H1 (cell line): ENCODE measurements at regions not wholly inside any gene's neighbourhood (a gene's known extent, or its start where the extent isn't known, plus 50 kb on each side); places are given as distances from the start of the nearest gene placed in this dataset.

Experiments used
- CTCF ChIA-PET: fragments of 300-600 bp; sonication (Branson Sonifier 250); formaldehyde crosslinking; loops from one replicate; lab custom pipeline; 2021; ENCODE audit not compliant: partially characterized antibody; lab: Charles Lee
- POLR2A ChIA-PET: fragments of 300-600 bp; sonication (Branson Sonifier 250); formaldehyde crosslinking; loops from one replicate; lab custom pipeline; 2021; ENCODE audit warnings: inconsistent platforms; ENCODE audit not compliant: partially characterized antibody; lab: Charles Lee
- DNase-seq, 2 experiments: peaks; one replicate each; pipeline versions ENCODE4 v3.0.0 to v3.0.0-alpha.2; 2010 to 2022; ENCODE audit warnings: low spot score in 2 of 2, low read depth in 1 of 2, mixed read lengths in 1 of 2
- FAIRE-seq: peaks from 2 replicates; lab custom pipeline; 2011; peaks lifted over from hg19 to GRCh38; lab: Jason Lieb, UNC
- H2AFZ ChIP-seq: 2 replicates; pipeline ENCODE4 v1.8.1; 2012; ENCODE audit warnings: low read length, inconsistent platforms
- H2AK5ac ChIP-seq: 2 replicates; pipeline ENCODE4 v1.6.1; 2013; ENCODE audit warnings: low read depth, low read length
- H2BK120ac ChIP-seq: replicated peaks from 2 replicates; pipeline ENCODE3; 2013; ENCODE audit warnings: low read depth, low read length, inconsistent platforms
- H2BK12ac ChIP-seq: 2 replicates; pipeline ENCODE4 v1.6.1; 2013; ENCODE audit warnings: low read depth, low read length
- H2BK15ac ChIP-seq: 2 replicates; pipeline ENCODE4 v1.6.1; 2013; ENCODE audit warnings: low read length
- H2BK20ac ChIP-seq: 2 replicates; pipeline ENCODE4 v1.6.1; 2013; ENCODE audit warnings: low read length
- H2BK5ac ChIP-seq: 2 replicates; pipeline ENCODE4 v1.6.1; 2013; ENCODE audit warnings: low read depth, low read length
- H3K14ac ChIP-seq: 2 replicates; pipeline ENCODE4 v1.6.1; 2013; ENCODE audit warnings: inconsistent platforms; ENCODE audit not compliant: insufficient read length
- H3K18ac ChIP-seq: 2 replicates; pipeline ENCODE4 v1.6.1; 2013; ENCODE audit warnings: low read length; ENCODE audit errors: extremely low read depth
- H3K23ac ChIP-seq: 2 replicates; pipeline ENCODE4 v1.6.1; 2013; ENCODE audit warnings: inconsistent platforms; ENCODE audit not compliant: insufficient read length
- H3K23me2 ChIP-seq: 2 replicates; pipeline ENCODE4 v1.6.1; 2013; ENCODE audit warnings: low read depth, low read length
- H3K27ac ChIP-seq: 2 replicates; pipeline ENCODE4 v1.6.1; 2011; ENCODE audit warnings: low read depth, low read length, inconsistent platforms
- H3K27me3 ChIP-seq, 4 experiments: replicated peaks in 1 of 4; 1 replicate in 1 of 4; 2 replicates in 3 of 4; pipeline versions ENCODE4 v1.6.1 to v1.8.1; 2011 to 2013; ENCODE audit warnings: low read length in 3 of 4, mild to moderate bottlenecking in 3 of 4, inconsistent platforms in 2 of 4, mixed read lengths in 2 of 4, moderate library complexity in 1 of 4; ENCODE audit not compliant: control insufficient read depth in 3 of 4, insufficient read depth in 3 of 4; ENCODE audit errors: extremely low read depth in 1 of 4
- H3K36me3 ChIP-seq, 4 experiments: 2 replicates each; pipeline versions ENCODE4 v1.6.1 to v1.8.1; 2011 to 2013; ENCODE audit warnings: mild to moderate bottlenecking in 4 of 4, low read length in 3 of 4, moderate library complexity in 2 of 4, control low read depth in 1 of 4, inconsistent platforms in 1 of 4; ENCODE audit not compliant: insufficient read depth in 4 of 4, control insufficient read depth in 2 of 4
- H3K4ac ChIP-seq: replicated peaks from 2 replicates; pipeline ENCODE3; 2013; ENCODE audit warnings: low read length, low read depth, mixed read lengths, inconsistent platforms; ENCODE audit not compliant: insufficient read length
- H3K4me1 ChIP-seq, 4 experiments: replicated peaks in 1 of 4; 1 replicate in 1 of 4; 2 replicates in 3 of 4; pipeline versions ENCODE4 v1.6.1 to v1.8.1; 2011 to 2013; ENCODE audit warnings: low read length in 3 of 4, inconsistent platforms in 2 of 4, mixed read lengths in 1 of 4; ENCODE audit not compliant: insufficient read depth in 4 of 4, control insufficient read depth in 3 of 4
- H3K4me2 ChIP-seq, 2 experiments: 2 replicates each; pipeline versions ENCODE4 v1.6.1 to v1.8.1; 2011 to 2013; ENCODE audit warnings: low read depth in 2 of 2, low read length in 2 of 2, control low read depth in 1 of 2, inconsistent platforms in 1 of 2, mild to moderate bottlenecking in 1 of 2; ENCODE audit not compliant: insufficient read depth in 1 of 2
- H3K4me3 ChIP-seq, 4 experiments: fragments of 200-600, 300-600 bp in 1 of 4; sonication (generic), shearing (Covaris generic), sonication (Bioruptor Twin) in 1 of 4; 2 replicates each; pipeline versions ENCODE4 v1.5.1 to v1.8.1; 2011 to 2016; ENCODE audit warnings: low read length in 4 of 4, low read depth in 3 of 4, control low read depth in 2 of 4, inconsistent platforms in 2 of 4, mild to moderate bottlenecking in 2 of 4, mixed read lengths in 1 of 4, moderate library complexity in 1 of 4; ENCODE audit not compliant: insufficient read depth in 2 of 4; ENCODE audit errors: extremely low read depth in 1 of 4
- H3K56ac ChIP-seq: replicated peaks from 2 replicates; pipeline ENCODE3; 2013; ENCODE audit warnings: low read depth, mild to moderate bottlenecking, mixed read lengths, low read length, inconsistent platforms; ENCODE audit not compliant: insufficient read length
- H3K79me1 ChIP-seq: 2 replicates; pipeline ENCODE4 v1.6.1; 2013; ENCODE audit warnings: low read depth, low read length, control low read depth
- H3K79me2 ChIP-seq, 2 experiments: 2 replicates each; pipeline versions ENCODE4 v1.6.1 to v1.8.1; 2012 to 2013; ENCODE audit warnings: low read length in 2 of 2, mild to moderate bottlenecking in 2 of 2, inconsistent platforms in 1 of 2; ENCODE audit not compliant: insufficient read depth in 2 of 2, control insufficient read depth in 1 of 2
- H3K9ac ChIP-seq, 4 experiments: replicated peaks in 1 of 4; 1 replicate in 1 of 4; 2 replicates in 3 of 4; pipeline versions ENCODE4 v1.6.1 to v1.8.1; 2011 to 2013; ENCODE audit warnings: low read depth in 3 of 4, low read length in 3 of 4, control low read depth in 2 of 4, mild to moderate bottlenecking in 2 of 4, moderate library complexity in 2 of 4, inconsistent platforms in 1 of 4; ENCODE audit errors: extremely low read depth in 1 of 4
- H3K9me3 ChIP-seq, 2 experiments: 2 replicates each; pipeline versions ENCODE4 v1.6.1 to v1.8.1; 2012 to 2013; ENCODE audit warnings: mild to moderate bottlenecking in 2 of 2, moderate library complexity in 2 of 2, control low read depth in 1 of 2, inconsistent platforms in 1 of 2, low read depth in 1 of 2, low read length in 1 of 2, mixed read lengths in 1 of 2; ENCODE audit not compliant: insufficient read depth in 2 of 2
- H4K20me1 ChIP-seq, 2 experiments: replicated peaks in 1 of 2; 2 replicates each; pipeline versions ENCODE3 to v1.8.1; 2011 to 2013; ENCODE audit warnings: inconsistent platforms in 2 of 2, low read length in 2 of 2, mild to moderate bottlenecking in 1 of 2; ENCODE audit not compliant: insufficient read depth in 2 of 2, control insufficient read depth in 1 of 2
- H4K5ac ChIP-seq: 2 replicates; pipeline ENCODE4 v1.6.1; 2013; ENCODE audit warnings: low read length, low read depth, mixed read lengths, inconsistent platforms; ENCODE audit not compliant: insufficient read length
- H4K8ac ChIP-seq: 2 replicates; pipeline ENCODE4 v1.8.0; 2013; ENCODE audit warnings: mild to moderate bottlenecking, moderate library complexity, low read length, inconsistent platforms; ENCODE audit not compliant: insufficient read depth; ENCODE audit errors: extremely low read depth
- H4K91ac ChIP-seq: replicated peaks from 2 replicates; pipeline ENCODE3; 2013; ENCODE audit warnings: low read length, mixed read lengths, inconsistent platforms; ENCODE audit not compliant: insufficient read length
- BCL11A ChIP-seq, 2 experiments: IDR thresholded peaks; one replicate each; pipeline ENCODE4 v1.6.1; 2011; ENCODE audit warnings: low read depth in 2 of 2, low read length in 2 of 2, mild to moderate bottlenecking in 2 of 2
- CBX5 ChIP-seq: fragments of 300-800, 300-1000 bp; sonication (generic); IDR thresholded peaks from 2 replicates; pipeline ENCODE4 v1.7.1; 2016; ENCODE audit warnings: antibody characterized with exemption, low read length, low read depth
- CTBP2 ChIP-seq: IDR thresholded peaks from 2 replicates; pipeline ENCODE4 v1.7.0; 2011; ENCODE audit warnings: borderline replicate concordance, mild to moderate bottlenecking, moderate library complexity, mixed read lengths, low read length; ENCODE audit not compliant: insufficient read depth, insufficient read length
- GABPA ChIP-seq: IDR thresholded peaks from 2 replicates; pipeline ENCODE4 v1.6.1; 2011; ENCODE audit warnings: mild to moderate bottlenecking, low read length, moderate library complexity, borderline replicate concordance; ENCODE audit not compliant: insufficient read depth
- KDM5A ChIP-seq: fragments of 200-600 bp; IDR thresholded peaks from 2 replicates; pipeline ENCODE4 v1.7.1; 2012; ENCODE audit warnings: mild to moderate bottlenecking, low read length, inconsistent platforms, mixed read lengths
- MAX ChIP-seq: IDR thresholded peaks from 2 replicates; pipeline ENCODE4 v1.6.1; 2012; ENCODE audit warnings: inconsistent platforms
- POLR2A ChIP-seq, 2 experiments: IDR thresholded peaks; 1 replicate in 1 of 2; 2 replicates in 1 of 2; pipeline ENCODE4 v1.6.1; 2011; ENCODE audit warnings: low read depth in 2 of 2, low read length in 2 of 2, mild to moderate bottlenecking in 2 of 2; ENCODE audit errors: control extremely low read depth in 1 of 2
- POU5F1 ChIP-seq: IDR thresholded peaks from 2 replicates; pipeline ENCODE4 v1.6.1; 2011; ENCODE audit warnings: low read depth, mild to moderate bottlenecking, low read length, moderate library complexity
- RXRA ChIP-seq: IDR thresholded peaks from 2 replicates; pipeline ENCODE4 v1.6.1; 2011; ENCODE audit warnings: low read depth, mild to moderate bottlenecking, low read length, moderate library complexity; ENCODE audit not compliant: insufficient read depth
- SP2 ChIP-seq: IDR thresholded peaks from 2 replicates; pipeline ENCODE4 v1.6.1; 2012; ENCODE audit warnings: mild to moderate bottlenecking, low read length, inconsistent platforms
- TAF7 ChIP-seq: optimal IDR thresholded peaks from 2 replicates; pipeline ENCODE3; 2011; ENCODE audit warnings: low read depth, mild to moderate bottlenecking, inconsistent platforms, low read length, moderate library complexity, borderline replicate concordance
- WGBS, 2 experiments: shearing (Covaris generic) in 1 of 2; methylation state at CpG; one replicate each; pipeline versions ENCODE4 v1.1.6 to v1.1.7; 2013 to 2015; ENCODE audit warnings: low lambda C conversion rate in 2 of 2, mixed read lengths in 2 of 2, inconsistent platforms in 1 of 2, low coverage in 1 of 2, missing lambda C conversion rate in 1 of 2; ENCODE audit not compliant: insufficient replicate concordance in 2 of 2, insufficient coverage in 1 of 2, insufficient read length in 1 of 2; ENCODE audit errors: extremely low coverage in 1 of 2, missing lambda C conversion rate in 1 of 2; 5-methylcytosine and 5-hydroxymethylcytosine counted together

- Histone ChIP-seq H3K14ac (no peak overlapping the region), H2AFZ (peak overlapping the region; percentile 62; the same call in 1 of the 2 replicates), H2BK15ac (no peak overlapping the region), H3K36me3 (no peaks in the 10 kb centered on the region), H2BK5ac (no peak overlapping the region), H3K56ac (no peak overlapping the region), H3K9me3 (no peaks in the 10 kb centered on the region), H3K23me2 (no peaks in the 10 kb centered on the region), H3K79me2 (no peaks in the 10 kb centered on the region), H3K18ac (no peak overlapping the region), H3K4me1 (no peaks in the 10 kb centered on the region), H3K4me3 (no peak overlapping the region), H2BK12ac (no peak overlapping the region), H3K27me3 (no peaks in the 10 kb centered on the region), H3K4me2 (no peak overlapping the region), H3K79me1 (no peaks in the 10 kb centered on the region), H2BK120ac (no peak overlapping the region), H4K91ac (no peak overlapping the region), H2BK20ac (no peak overlapping the region), H4K20me1 (no peaks in the 10 kb centered on the region), H3K27ac (no peak overlapping the region), H4K5ac (no peak overlapping the region), H3K9ac (no peak overlapping the region), H4K8ac (no peak overlapping the region), H3K4ac (no peak overlapping the region), H2AK5ac (no peak overlapping the region), H3K23ac (no peak overlapping the region)
- FAIRE-seq (peak; percentile 39), DNase-seq (no peak)
- ChIA-PET POLR2A (no interaction called here), CTCF (no interaction called here)
- TF ChIP-seq MAX: no peak
- TF ChIP-seq BCL11A (IDR thresholded peaks at IDR 0.05; ENCODE audit: low read depth in 2 of 2, low read length in 2 of 2): no peak
- no peak for TF ChIP-seq POU5F1
- no peak for TF ChIP-seq GABPA
- TF ChIP-seq POLR2A (IDR thresholded peaks at IDR 0.05; ENCODE audit: control extremely low read depth in 1 of 2, low read depth in 2 of 2, low read length in 2 of 2): no peak
- no peak for TF ChIP-seq SP2
- no peak for TF ChIP-seq CTBP2
- no peak for TF ChIP-seq KDM5A
- no peak for TF ChIP-seq RXRA
- TF ChIP-seq CBX5: no peak
- TF ChIP-seq TAF7: no peak
- WGBS, 2 experiments: 86% methylated on average over 1 of the region's 1 CpG; no CpG with 5 or more reads in 1 of the 2 experiments
These were observed 1431.7 kb upstream of the IGFBP7 start for GRCh38 chr4:58541926-58542325.
